Activated CD4-positive, alpha-beta T cell treated with anti-CD3 and anti-CD28 coated beads for 36 hours (primary cell): ENCODE measurements at regions not wholly inside any gene's neighbourhood (a gene's known extent, or its start where the extent isn't known, plus 50 kb on each side); places are given as distances from the start of the nearest gene placed in this dataset.

Source experiments
- ATAC-seq: fragments of 200-7000 bp; cut with Tn5 transposase; one replicate; pipeline ENCODE4 v1.10.0; 2021; ENCODE audit warnings: mild to moderate bottlenecking, moderate library complexity
- CTCF ChIA-PET: fragments of 350-600 bp; sonication (Branson Sonifier 250); formaldehyde crosslinking; loops from one replicate; lab custom pipeline; 2021; ENCODE audit warnings: antibody characterized with exemption; lab: Charles Lee
- POLR2A ChIA-PET: fragments of 350-600 bp; sonication (Branson Sonifier 250); formaldehyde crosslinking; loops from one replicate; lab custom pipeline; 2021; ENCODE audit warnings: antibody characterized with exemption, inconsistent platforms; lab: Charles Lee
- DNase-seq: peaks from one replicate; pipeline ENCODE4 v3.0.0-alpha.2; 2020
- H3K27ac Mint-ChIP-seq: one replicate; pipeline ENCODE4 v1.8.0; 2021; ENCODE audit warnings: mixed read lengths
- H3K27me3 Mint-ChIP-seq: one replicate; pipeline ENCODE4 v1.8.0; 2021; ENCODE audit warnings: mixed read lengths
- H3K36me3 Mint-ChIP-seq: one replicate; pipeline ENCODE4 v1.8.0; 2021; ENCODE audit warnings: low read depth, mixed read lengths
- H3K4me1 Mint-ChIP-seq: one replicate; pipeline ENCODE4 v1.8.0; 2021; ENCODE audit warnings: mixed read lengths
- H3K4me3 Mint-ChIP-seq: one replicate; pipeline ENCODE4 v1.8.0; 2021; ENCODE audit warnings: mild to moderate bottlenecking, moderate library complexity, mixed read lengths
- H3K9me3 Mint-ChIP-seq: one replicate; pipeline ENCODE4 v1.8.0; 2021; ENCODE audit warnings: low read depth, mixed read lengths
- intact Hi-C, 2 experiments: fragments of 100-400 bp; cut with DNase I in 1 of 2; cut with micrococcal nuclease in 1 of 2; formaldehyde crosslinking; loops; one replicate each; pipeline versions ENCODE4 v1.14.2 to v1.15.1; 2022 to 2024; cut with DNase I, micrococcal nuclease

DNA sequence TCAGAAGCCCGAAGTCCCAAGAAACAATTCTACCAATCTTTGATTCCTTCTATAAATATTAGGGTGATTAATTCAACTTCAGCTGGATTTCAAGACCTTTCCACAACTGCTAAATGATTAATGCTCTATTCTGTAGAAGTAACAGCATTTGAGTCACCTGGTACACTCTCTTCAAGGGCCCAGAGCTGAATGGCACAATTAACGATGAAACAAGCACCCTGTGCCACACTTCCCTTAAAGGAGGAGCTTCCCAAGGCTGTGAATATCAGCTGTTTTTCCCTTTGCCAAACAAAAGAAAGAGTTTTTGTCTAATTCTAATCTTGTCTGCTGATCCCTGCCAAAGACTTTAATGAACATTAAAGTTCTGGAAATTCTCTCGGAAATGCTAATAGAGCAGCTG lies 56.0 kb downstream of the BOD1L2 start:
- CTCF ChIA-PET, result no interaction called here
- intact Hi-C loops, result no loop called here

GRCh38 chr18:57205641-57206040 lies 58.8 kb downstream of the BOD1L2 start:
- H3K27me3 Mint-ChIP-seq, result peaks cover 32% of the 10 kb centered on the region
- H3K27ac Mint-ChIP-seq, result no peak overlapping the region
- H3K36me3 Mint-ChIP-seq, result no peaks in the 10 kb centered on the region
- H3K4me1 Mint-ChIP-seq, result peaks cover 10% of the 10 kb centered on the region
- intact Hi-C loops, result no loop called here
- DNase-seq, result no peak
- no peak overlapping the region for H3K4me3 Mint-ChIP-seq
- no peaks in the 10 kb centered on the region for H3K9me3 Mint-ChIP-seq
- ChIA-PET CTCF (interaction anchor here (1.0 kb wide), 1 partner anchor 120 kb away, joined by 4 read pairs; no protein-coding TSS in a partner anchor), POLR2A (no interaction called here)
- no peak for ATAC-seq

More for the DNA sequence above, 56.0 kb downstream of the BOD1L2 start:
- Mint-ChIP-seq H3K36me3 (no peaks in the 10 kb centered on the region), H3K4me1 (no peaks in the 10 kb centered on the region), H3K9me3 (no peaks in the 10 kb centered on the region), H3K27me3 (peaks cover 27% of the 10 kb centered on the region), H3K27ac (no peak overlapping the region), H3K4me3 (no peak overlapping the region)
- DNase-seq (no peak), ATAC-seq (no peak)
- POLR2A ChIA-PET, result no interaction called here

DNA sequence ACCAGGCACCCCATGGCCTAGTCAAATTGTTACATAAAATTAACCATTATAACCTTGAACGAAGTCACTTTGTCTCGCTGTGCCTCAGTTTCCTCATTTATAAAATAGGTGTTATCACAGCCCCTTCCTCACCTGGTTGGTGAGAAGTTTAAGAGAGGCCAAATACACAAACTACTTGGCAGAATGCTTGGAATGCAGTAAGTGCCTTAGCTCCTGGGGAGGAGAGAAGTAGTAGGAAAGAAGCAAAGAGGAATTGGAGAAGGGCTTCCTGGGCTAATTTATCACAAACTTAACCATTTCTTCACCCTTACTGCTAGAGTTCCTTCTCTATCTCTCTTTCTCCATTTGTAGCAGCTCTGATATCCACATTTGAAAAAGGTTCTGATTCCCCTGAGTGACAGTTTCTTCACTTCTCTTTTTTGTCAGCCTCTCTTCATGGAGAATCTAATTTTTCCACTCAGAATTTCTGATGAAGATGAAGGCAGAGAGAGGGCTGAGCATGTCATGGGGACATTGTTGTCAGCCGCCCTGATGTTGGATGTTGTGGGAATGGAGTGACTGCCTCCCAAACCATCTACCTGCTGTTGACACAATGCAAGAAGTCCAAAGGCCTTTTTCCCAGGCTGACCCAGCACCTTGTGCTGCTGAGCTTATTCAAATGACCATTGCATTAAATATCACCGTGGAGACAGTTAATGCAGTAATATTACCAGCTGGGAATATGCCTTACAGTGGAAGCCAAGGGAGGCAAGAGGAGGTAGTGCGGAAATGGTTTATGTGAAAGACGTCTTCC lies 60.4 kb downstream of the BOD1L2 start:
- H3K4me3 Mint-ChIP-seq, result no peak overlapping the region
- ChIA-PET CTCF (no interaction called here), POLR2A (no interaction called here)
- intact Hi-C loops, result no loop called here
- H3K4me1 Mint-ChIP-seq, result peaks cover 10% of the 10 kb centered on the region
- no peaks in the 10 kb centered on the region for H3K9me3 Mint-ChIP-seq
- H3K36me3 Mint-ChIP-seq, result no peaks in the 10 kb centered on the region
- peaks cover 40% of the 10 kb centered on the region for H3K27me3 Mint-ChIP-seq
- DNase-seq (no peak), ATAC-seq (no peak)
- no peak overlapping the region for H3K27ac Mint-ChIP-seq

DNA sequence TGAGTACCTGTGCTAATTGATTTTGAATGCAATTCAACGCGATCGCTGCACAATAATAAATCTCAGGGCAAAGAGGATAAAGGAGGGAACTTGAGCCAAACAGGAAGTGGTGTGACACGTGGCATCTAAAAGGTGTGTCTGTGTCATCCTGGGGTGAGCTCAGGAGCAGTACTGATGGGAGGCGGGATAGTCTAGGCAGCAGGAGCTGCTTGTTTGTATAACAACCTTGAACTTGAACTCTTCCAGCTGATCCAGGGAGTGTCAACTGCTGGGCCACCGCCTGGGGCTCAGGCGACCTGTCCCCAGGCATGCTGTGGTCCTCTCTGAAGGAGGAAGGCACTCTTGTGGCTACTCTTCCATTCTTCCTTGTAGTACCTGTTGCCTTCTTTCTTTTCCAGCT lies 61.2 kb downstream of the BOD1L2 start:
- H3K4me1 Mint-ChIP-seq, result peaks cover 10% of the 10 kb centered on the region
- intact Hi-C loops, result no loop called here
- H3K27me3 Mint-ChIP-seq, result peaks cover 42% of the 10 kb centered on the region
- H3K36me3 Mint-ChIP-seq, result no peaks in the 10 kb centered on the region
- POLR2A ChIA-PET, result no interaction called here
- DNase-seq (no peak), ATAC-seq (no peak)
- CTCF ChIA-PET, result no interaction called here
- H3K4me3 Mint-ChIP-seq, result no peak overlapping the region
- H3K9me3 Mint-ChIP-seq, result no peaks in the 10 kb centered on the region
- no peak overlapping the region for H3K27ac Mint-ChIP-seq

DNA sequence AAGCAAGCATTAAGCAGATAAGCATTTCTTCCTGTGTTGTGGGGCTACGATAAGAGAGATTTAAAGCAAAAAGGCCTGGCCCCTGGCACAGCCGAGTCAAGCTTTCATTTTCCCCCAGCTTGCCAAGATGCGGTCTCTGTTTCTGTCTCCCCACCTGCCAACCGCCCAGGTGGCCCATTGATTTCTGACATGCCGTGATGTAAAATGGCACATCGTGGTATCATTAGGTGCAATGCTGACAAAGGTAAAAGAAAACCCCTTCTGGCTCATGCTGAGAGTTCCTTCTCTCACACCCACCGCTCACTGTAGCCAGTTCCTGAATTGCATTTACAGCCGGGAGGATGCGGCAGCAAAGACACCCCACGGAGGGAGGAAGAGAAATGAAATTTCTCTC lies 62.8 kb downstream of the BOD1L2 start:
- no peaks in the 10 kb centered on the region for H3K36me3 Mint-ChIP-seq
- ATAC-seq (peak; percentile 23), DNase-seq (peak; percentile 21)
- H3K9me3 Mint-ChIP-seq, result no peaks in the 10 kb centered on the region
- H3K27ac Mint-ChIP-seq, result no peak overlapping the region
- intact Hi-C loops, result no loop called here
- H3K27me3 Mint-ChIP-seq, result peaks cover 43% of the 10 kb centered on the region
- H3K4me1 Mint-ChIP-seq, result peaks cover 10% of the 10 kb centered on the region
- CTCF ChIA-PET, result no interaction called here
- POLR2A ChIA-PET, result no interaction called here
- H3K4me3 Mint-ChIP-seq, result no peak overlapping the region

GRCh38 chr18:57210107-57210715 lies 63.3 kb downstream of the BOD1L2 start:
- no peak for DNase-seq
- Mint-ChIP-seq H3K4me3 (no peak overlapping the region), H3K27ac (no peak overlapping the region), H3K36me3 (no peaks in the 10 kb centered on the region), H3K9me3 (no peaks in the 10 kb centered on the region), H3K4me1 (peaks cover 10% of the 10 kb centered on the region), H3K27me3 (peaks cover 42% of the 10 kb centered on the region)
- ChIA-PET CTCF (no interaction called here), POLR2A (no interaction called here)
- intact Hi-C loops, result no loop called here
- ATAC-seq, result peak; percentile 47

- CTCF ChIA-PET, result no interaction called here
- no peak for ATAC-seq
- DNase-seq, result no peak
These were observed 64.0 kb downstream of the BOD1L2 start for GRCh38 chr18:57210716-57211411.

GRCh38 chr18:57211412-57211750 lies 64.5 kb downstream of the BOD1L2 start:
- POLR2A ChIA-PET, result interaction anchor here (0.5 kb wide), 1 partner anchor 124 kb away, joined by 3 read pairs; no protein-coding TSS in a partner anchor
- Mint-ChIP-seq H3K9me3 (no peaks in the 10 kb centered on the region), H3K4me1 (peaks cover 10% of the 10 kb centered on the region), H3K4me3 (no peak overlapping the region), H3K36me3 (no peaks in the 10 kb centered on the region), H3K27me3 (peaks cover 41% of the 10 kb centered on the region), H3K27ac (no peak overlapping the region)
- intact Hi-C loops, result no loop called here
- CTCF ChIA-PET, result no interaction called here
- no peak for ATAC-seq
- no peak for DNase-seq

More at GRCh38 chr18:57210716-57211411, 64.0 kb downstream of the BOD1L2 start:
- no peak overlapping the region for H3K27ac Mint-ChIP-seq
- peaks cover 10% of the 10 kb centered on the region for H3K4me1 Mint-ChIP-seq
- intact Hi-C loops, result no loop called here
- POLR2A ChIA-PET, result no interaction called here
- H3K9me3 Mint-ChIP-seq, result no peaks in the 10 kb centered on the region
- H3K27me3 Mint-ChIP-seq, result peaks cover 41% of the 10 kb centered on the region
- H3K4me3 Mint-ChIP-seq, result no peak overlapping the region
- no peaks in the 10 kb centered on the region for H3K36me3 Mint-ChIP-seq

DNA sequence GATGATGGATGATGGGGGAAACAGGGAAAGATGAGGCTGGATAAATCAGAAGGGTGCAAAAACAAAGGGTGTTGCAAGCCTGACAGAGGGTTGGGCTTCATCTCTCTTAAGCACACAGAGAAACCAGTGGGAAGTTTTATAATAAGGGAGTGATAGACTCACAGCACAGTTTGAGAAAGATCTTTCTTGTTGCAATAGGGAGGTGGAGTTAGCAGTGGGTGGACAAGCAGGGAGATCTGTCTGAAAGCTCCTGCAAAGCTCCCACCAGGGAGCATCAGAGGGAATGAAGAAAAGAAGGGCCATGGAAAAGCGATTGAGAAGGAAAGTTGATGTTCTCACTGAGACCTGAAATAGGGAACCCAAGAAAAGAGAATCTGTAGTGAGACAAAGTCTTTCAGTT lies 64.9 kb downstream of the BOD1L2 start:
- H3K27me3 Mint-ChIP-seq, result peaks cover 41% of the 10 kb centered on the region

GRCh38 chr18:57212678-57213077 lies 65.8 kb downstream of the BOD1L2 start:
- Mint-ChIP-seq H3K27ac (no peak overlapping the region), H3K27me3 (peaks cover 37% of the 10 kb centered on the region), H3K9me3 (no peaks in the 10 kb centered on the region), H3K4me1 (peaks cover 10% of the 10 kb centered on the region), H3K36me3 (no peaks in the 10 kb centered on the region), H3K4me3 (no peak overlapping the region)
- ChIA-PET POLR2A (no interaction called here), CTCF (no interaction called here)
- intact Hi-C loops, result no loop called here
- ATAC-seq (no peak), DNase-seq (no peak)

More for the DNA sequence above, 64.9 kb downstream of the BOD1L2 start:
- intact Hi-C loops, result no loop called here
- ChIA-PET POLR2A (interaction anchor here (0.5 kb wide), 1 partner anchor 124 kb away, joined by 3 read pairs; no protein-coding TSS in a partner anchor), CTCF (no interaction called here)
- DNase-seq (no peak), ATAC-seq (no peak)
- no peak overlapping the region for H3K4me3 Mint-ChIP-seq
- no peak overlapping the region for H3K27ac Mint-ChIP-seq
- peaks cover 10% of the 10 kb centered on the region for H3K4me1 Mint-ChIP-seq
- H3K9me3 Mint-ChIP-seq, result no peaks in the 10 kb centered on the region
- H3K36me3 Mint-ChIP-seq, result no peaks in the 10 kb centered on the region

DNA sequence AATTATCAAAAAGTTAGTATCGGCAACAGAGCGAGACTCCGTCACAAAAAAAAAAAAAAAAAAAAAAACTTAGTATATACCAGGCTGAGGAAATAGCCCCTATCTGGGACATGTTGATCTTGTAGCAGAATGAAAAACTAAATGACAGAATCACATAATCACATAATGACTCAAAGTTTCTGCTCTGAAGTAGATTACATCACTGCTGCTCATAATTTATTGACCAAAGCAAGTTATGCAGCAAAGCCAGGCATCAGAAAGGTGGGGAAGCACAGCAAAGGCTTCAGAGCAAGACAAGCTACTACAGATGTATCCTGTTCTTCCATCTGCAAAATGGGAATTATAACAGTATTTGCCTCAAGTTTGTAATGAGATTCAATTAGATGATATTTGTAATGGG lies 68.1 kb downstream of the BOD1L2 start:
- Mint-ChIP-seq H3K27me3 (peaks cover 24% of the 10 kb centered on the region), H3K27ac (no peak overlapping the region), H3K9me3 (no peaks in the 10 kb centered on the region), H3K36me3 (no peaks in the 10 kb centered on the region), H3K4me1 (peaks cover 5% of the 10 kb centered on the region), H3K4me3 (no peak overlapping the region)
- ChIA-PET POLR2A (no interaction called here), CTCF (interaction anchor here (0.6 kb wide), 1 partner anchor 17 kb away, joined by 4 read pairs; no protein-coding TSS in a partner anchor)
- no peak for DNase-seq
- intact Hi-C loops, result no loop called here
- no peak for ATAC-seq
